Keratinocyte (primary cell): ENCODE measurements at regions not wholly inside any gene's neighbourhood (a gene's known extent, or its start where the extent isn't known, plus 50 kb on each side); places are given as distances from the start of the nearest gene placed in this dataset.

ENCODE experiments used
- DNase-seq: peaks from one replicate; pipeline ENCODE4 v3.0.0-alpha.2; 2011; ENCODE audit warnings: low read depth, missing footprints, low spot score
- FAIRE-seq: peaks from 2 replicates; lab custom pipeline; 2011; peaks lifted over from hg19 to GRCh38; lab: Jason Lieb, UNC
- H2AFZ ChIP-seq: 2 replicates; pipeline ENCODE4 v1.6.0; 2012; ENCODE audit warnings: low read length, control low read depth, inconsistent platforms; ENCODE audit not compliant: control insufficient read depth
- H3K27ac ChIP-seq: 2 replicates; pipeline ENCODE4 v1.5.1; 2011; ENCODE audit warnings: low read length; ENCODE audit not compliant: control insufficient read depth, insufficient read depth
- H3K27me3 ChIP-seq: 3 replicates; pipeline ENCODE4 v1.6.0; 2011; ENCODE audit warnings: low read length; ENCODE audit not compliant: control insufficient read depth, insufficient read depth; ENCODE audit errors: extremely low read depth
- H3K36me3 ChIP-seq, 2 experiments: 2 replicates in 1 of 2; 3 replicates in 1 of 2; pipeline ENCODE4 v1.5.1; 2011; ENCODE audit warnings: low read length in 2 of 2, mild to moderate bottlenecking in 1 of 2; ENCODE audit not compliant: control insufficient read depth in 2 of 2, insufficient read depth in 2 of 2; ENCODE audit errors: extremely low read depth in 1 of 2
- H3K4me1 ChIP-seq: 3 replicates; pipeline ENCODE4 v1.5.1; 2011; ENCODE audit warnings: low read length; ENCODE audit not compliant: control insufficient read depth, insufficient read depth; ENCODE audit errors: extremely low read depth
- H3K4me2 ChIP-seq: 3 replicates; pipeline ENCODE4 v1.6.0; 2011; ENCODE audit warnings: low read depth, low read length; ENCODE audit not compliant: control insufficient read depth, insufficient read depth; ENCODE audit errors: extremely low read depth
- H3K4me3 ChIP-seq, 3 experiments: fragments of 200-600 bp in 1 of 3; sonication (generic) in 1 of 3; 2 replicates in 2 of 3; 3 replicates in 1 of 3; pipeline ENCODE4 v1.5.1; 2011 to 2016; ENCODE audit warnings: low read length in 3 of 3, mild to moderate bottlenecking in 3 of 3, control low read depth in 2 of 3, inconsistent platforms in 1 of 3, low read depth in 1 of 3, mixed read lengths in 1 of 3, mixed run types in 1 of 3, moderate library complexity in 1 of 3; ENCODE audit not compliant: control insufficient read depth in 2 of 3, insufficient read depth in 2 of 3; ENCODE audit errors: extremely low read depth in 1 of 3
- H3K79me2 ChIP-seq: 2 replicates; pipeline ENCODE4 v1.6.0; 2012; ENCODE audit warnings: low read length; ENCODE audit not compliant: control insufficient read depth, insufficient read depth
- H3K9ac ChIP-seq: 3 replicates; pipeline ENCODE4 v1.6.0; 2011; ENCODE audit warnings: low read length; ENCODE audit not compliant: control insufficient read depth, insufficient read depth; ENCODE audit errors: extremely low read depth
- H3K9me1 ChIP-seq: 3 replicates; pipeline ENCODE4 v1.6.0; 2011; ENCODE audit warnings: low read length; ENCODE audit not compliant: control insufficient read depth, insufficient read depth; ENCODE audit errors: extremely low read depth
- H3K9me3 ChIP-seq: 2 replicates; pipeline ENCODE4 v1.5.1; 2012; ENCODE audit warnings: low read depth, low read length; ENCODE audit not compliant: control insufficient read depth
- H4K20me1 ChIP-seq: 3 replicates; pipeline ENCODE4 v1.6.0; 2011; ENCODE audit warnings: low read length; ENCODE audit not compliant: control insufficient read depth, insufficient read depth; ENCODE audit errors: extremely low read depth
- EZH2 ChIP-seq: IDR thresholded peaks from one replicate; pipeline ENCODE4 v1.6.1; 2012; ENCODE audit warnings: inconsistent platforms, mild to moderate bottlenecking, low read length, moderate library complexity
- dilution Hi-C: fragments of 300-500 bp; cut with MboI; formaldehyde crosslinking; loops from one replicate; pipeline ENCODE4 v1.7.0; 2020; ENCODE audit warnings: low sequenced_read_pairs; ENCODE audit not compliant: extremely low pct_ligation_motif_present
- TF ChIP-seq, protein P1 (sequence below), 3 experiments: IDR thresholded peaks in 1 of 3; conservative IDR thresholded peaks in 1 of 3; optimal IDR thresholded peaks in 1 of 3; 2 replicates in 2 of 3; 3 replicates in 1 of 3; pipeline versions ENCODE3 to v1.5.1; 2011; ENCODE audit warnings: low read length in 3 of 3, mild to moderate bottlenecking in 3 of 3, moderate library complexity in 2 of 3, control low read depth in 1 of 3, inconsistent platforms in 1 of 3; ENCODE audit not compliant: insufficient read depth in 2 of 3; ENCODE audit errors: extremely low read depth in 1 of 3

DNA sequence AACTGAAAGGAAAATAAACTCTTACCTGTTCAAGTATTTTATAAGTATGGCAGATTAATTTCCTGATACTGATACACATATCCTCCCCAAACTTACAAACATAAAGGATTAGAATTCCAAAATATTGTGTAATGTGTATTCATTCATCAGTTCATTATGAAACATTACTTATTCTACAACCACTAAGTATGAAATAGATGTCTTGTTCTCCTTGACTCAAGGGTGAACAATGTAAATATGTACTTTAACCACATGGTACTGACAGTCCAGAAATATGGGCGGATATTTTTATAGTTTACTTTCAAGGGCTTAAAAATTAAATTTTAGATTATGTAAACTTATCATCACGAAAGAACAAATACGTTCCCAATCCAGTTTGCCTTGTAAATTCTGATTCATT is 334.0 kb downstream of the LIG4 start:
- Histone ChIP-seq H3K4me2 (no peak overlapping the region), H3K4me3 (no peak overlapping the region), H3K9me1 (no peaks in the 10 kb centered on the region), H3K9ac (no peak overlapping the region), H3K9me3 (peaks cover 2% of the 10 kb centered on the region), H2AFZ (no peak overlapping the region), H4K20me1 (no peaks in the 10 kb centered on the region), H3K36me3 (no peaks in the 10 kb centered on the region), H3K27me3 (no peaks in the 10 kb centered on the region), H3K79me2 (no peaks in the 10 kb centered on the region), H3K27ac (no peak overlapping the region), H3K4me1 (no peaks in the 10 kb centered on the region)
- TF ChIP-seq, protein P1, sequence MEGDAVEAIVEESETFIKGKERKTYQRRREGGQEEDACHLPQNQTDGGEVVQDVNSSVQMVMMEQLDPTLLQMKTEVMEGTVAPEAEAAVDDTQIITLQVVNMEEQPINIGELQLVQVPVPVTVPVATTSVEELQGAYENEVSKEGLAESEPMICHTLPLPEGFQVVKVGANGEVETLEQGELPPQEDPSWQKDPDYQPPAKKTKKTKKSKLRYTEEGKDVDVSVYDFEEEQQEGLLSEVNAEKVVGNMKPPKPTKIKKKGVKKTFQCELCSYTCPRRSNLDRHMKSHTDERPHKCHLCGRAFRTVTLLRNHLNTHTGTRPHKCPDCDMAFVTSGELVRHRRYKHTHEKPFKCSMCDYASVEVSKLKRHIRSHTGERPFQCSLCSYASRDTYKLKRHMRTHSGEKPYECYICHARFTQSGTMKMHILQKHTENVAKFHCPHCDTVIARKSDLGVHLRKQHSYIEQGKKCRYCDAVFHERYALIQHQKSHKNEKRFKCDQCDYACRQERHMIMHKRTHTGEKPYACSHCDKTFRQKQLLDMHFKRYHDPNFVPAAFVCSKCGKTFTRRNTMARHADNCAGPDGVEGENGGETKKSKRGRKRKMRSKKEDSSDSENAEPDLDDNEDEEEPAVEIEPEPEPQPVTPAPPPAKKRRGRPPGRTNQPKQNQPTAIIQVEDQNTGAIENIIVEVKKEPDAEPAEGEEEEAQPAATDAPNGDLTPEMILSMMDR (optimal IDR thresholded peaks at IDR 0.05 in 1 of 3, IDR thresholded peaks at IDR 0.05 in 1 of 3, conservative IDR thresholded peaks at IDR 0.05 in 1 of 3; ENCODE audit: extremely low read depth in 1 of 3, insufficient read depth in 2 of 3, low read length in 3 of 3), result no peak
- TF ChIP-seq EZH2, result no peak
- DNase-seq (no peak), FAIRE-seq (no peak)
- dilution Hi-C loops, result no loop called here

DNA sequence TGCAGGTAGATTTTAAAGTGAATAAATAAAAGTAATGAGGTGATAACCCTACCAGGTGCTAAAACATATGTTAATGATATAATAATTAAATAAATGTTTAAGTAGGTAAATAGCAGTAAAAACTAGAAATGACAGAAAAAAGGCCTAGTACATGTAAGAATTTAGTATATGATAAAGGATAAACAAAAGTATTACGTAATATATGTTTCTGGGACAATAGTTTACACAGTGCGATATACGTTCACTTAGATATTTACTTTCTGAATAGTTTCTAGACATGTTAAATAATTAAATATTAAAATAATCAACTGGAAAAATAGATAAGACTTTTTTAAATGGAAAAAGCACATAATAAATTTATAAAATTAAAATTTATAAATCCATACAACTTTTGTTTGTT is 340.9 kb downstream of the LIG4 start:
- H3K4me2 ChIP-seq, result no peak overlapping the region
- H2AFZ ChIP-seq, result no peak overlapping the region
- DNase-seq, result no peak
- H3K36me3 ChIP-seq, result no peaks in the 10 kb centered on the region
- no peak overlapping the region for H3K9ac ChIP-seq
- H3K27me3 ChIP-seq, result no peaks in the 10 kb centered on the region
- no peaks in the 10 kb centered on the region for H3K79me2 ChIP-seq
- no peaks in the 10 kb centered on the region for H3K9me1 ChIP-seq
- FAIRE-seq, result no peak
- H3K27ac ChIP-seq, result no peak overlapping the region
- dilution Hi-C loops, result no loop called here
- TF ChIP-seq EZH2, result no peak
- TF ChIP-seq, protein P1 (optimal IDR thresholded peaks at IDR 0.05 in 1 of 3, IDR thresholded peaks at IDR 0.05 in 1 of 3, conservative IDR thresholded peaks at IDR 0.05 in 1 of 3; ENCODE audit: extremely low read depth in 1 of 3, insufficient read depth in 2 of 3, low read length in 3 of 3), result no peak
- no peak overlapping the region for H3K4me3 ChIP-seq
- H3K9me3 ChIP-seq, result peaks cover 3% of the 10 kb centered on the region
- H4K20me1 ChIP-seq, result no peaks in the 10 kb centered on the region
- no peaks in the 10 kb centered on the region for H3K4me1 ChIP-seq
